GM10266 (cell line): ENCODE measurements at regions not wholly inside any gene's neighbourhood (a gene's known extent, or its start where the extent isn't known, plus 50 kb on each side); places are given as distances from the start of the nearest gene placed in this dataset.
"Not testable (repeated sequence)": the region's sequence is repeated elsewhere in the genome, so short reads cannot be mapped to it uniquely, and the experiment has no call there.

ENCODE experiments used
- DNase-seq: peaks from one replicate; pipeline ENCODE4 v3.0.0; 2012; ENCODE audit errors: extremely low spot score
- CTCF ChIP-seq: IDR thresholded peaks from 2 replicates; pipeline ENCODE4 v1.5.1; 2012; ENCODE audit warnings: mild to moderate bottlenecking, low read depth; ENCODE audit not compliant: control insufficient read depth, insufficient read depth; ENCODE audit errors: missing control alignments

GRCh38 chr5:125236007-125236406, 489.6 kb upstream of the ZNF608 start:
- DNase-seq: no peak
- no peak for TF ChIP-seq CTCF

- no peak for DNase-seq
- TF ChIP-seq CTCF: no peak
Observed at GRCh38 chr5:125236981-125237380, 490.5 kb upstream of the ZNF608 start.

- no peak for DNase-seq
Observed at GRCh38 chr5:125244531-125244930, 498.1 kb upstream of the ZNF608 start.

GRCh38 chr5:125245216-125245615, 498.8 kb upstream of the ZNF608 start:
- no peak for TF ChIP-seq CTCF
- DNase-seq: no peak

More at GRCh38 chr5:125244531-125244930, 498.1 kb upstream of the ZNF608 start:
- no peak for TF ChIP-seq CTCF

GRCh38 chr5:125249400-125249799, 503.0 kb upstream of the ZNF608 start:
- no peak for DNase-seq
- TF ChIP-seq CTCF: no peak

- TF ChIP-seq CTCF: no peak
- no peak for DNase-seq
Observed at GRCh38 chr5:125251703-125252102, 505.3 kb upstream of the ZNF608 start.

- DNase-seq: not testable (repeated sequence)
Observed at GRCh38 chr5:125253634-125254033, 507.2 kb upstream of the ZNF608 start.

GRCh38 chr5:125254267-125254666, 507.8 kb upstream of the ZNF608 start:
- no peak for TF ChIP-seq CTCF
- DNase-seq: no peak
